GM12891 (cell line): ENCODE measurements at regions not wholly inside any gene's neighbourhood (a gene's known extent, or its start where the extent isn't known, plus 50 kb on each side); places are given as distances from the start of the nearest gene placed in this dataset.

ENCODE experiments used
- POLR2A ChIP-seq: IDR thresholded peaks from 2 replicates; pipeline ENCODE4 v1.6.1; 2011; ENCODE audit warnings: low read depth, low read length, control low read depth
- POLR2AphosphoS5 ChIP-seq: IDR thresholded peaks from 2 replicates; pipeline ENCODE4 v1.6.1; 2011; ENCODE audit warnings: low read depth, low read length, control low read depth
- POU2F2 ChIP-seq: IDR thresholded peaks from 2 replicates; pipeline ENCODE4 v1.6.1; 2011; ENCODE audit warnings: low read depth, mild to moderate bottlenecking, control low read depth, low read length, moderate library complexity
- SPI1 ChIP-seq: IDR thresholded peaks from 2 replicates; pipeline ENCODE4 v1.6.1; 2011; ENCODE audit warnings: low read depth, low read length, control low read depth
- TAF1 ChIP-seq: IDR thresholded peaks from 2 replicates; pipeline ENCODE4 v1.6.1; 2011; ENCODE audit warnings: low read depth, low read length, control low read depth

- TF ChIP-seq POLR2AphosphoS5 (no peak), POU2F2 (no peak), POLR2A (no peak), SPI1 (no peak), TAF1 (no peak)
Measured at GRCh38 chr7:22663721-22664120, 63.3 kb upstream of the IL6 start.
